ENCODE measurements at regions not wholly inside any gene's neighbourhood (a gene's known extent, or its start where the extent isn't known, plus 50 kb on each side); places are given as distances from the start of the nearest gene placed in this dataset.

GRCh38 chr6:2611092-2611491 is 139.6 kb downstream of the MYLK4 start:
- TF ChIP-seq CTCF (IDR thresholded peaks at IDR 0.05): no peak

GRCh38 chr6:2608503-2608902 is 142.2 kb downstream of the MYLK4 start:
- no peak for TF ChIP-seq CTCF (IDR thresholded peaks at IDR 0.05)

GRCh38 chr6:2600363-2600762 is 150.4 kb downstream of the MYLK4 start:
- no peak for TF ChIP-seq CTCF (IDR thresholded peaks at IDR 0.05)

- no peak for TF ChIP-seq CTCF (IDR thresholded peaks at IDR 0.05)
Measured at GRCh38 chr6:2599817-2600216, 150.9 kb downstream of the MYLK4 start.

- TF ChIP-seq CTCF (IDR thresholded peaks at IDR 0.05): no peak
Measured at GRCh38 chr6:2598867-2599266, 151.9 kb downstream of the MYLK4 start.

GRCh38 chr6:2597991-2598390 is 152.7 kb downstream of the MYLK4 start:
- TF ChIP-seq CTCF (IDR thresholded peaks at IDR 0.05): no peak

GRCh38 chr6:2596222-2596621 is 154.5 kb downstream of the MYLK4 start:
- TF ChIP-seq CTCF (IDR thresholded peaks at IDR 0.05): no peak

GRCh38 chr6:2594868-2595267 is 155.9 kb downstream of the MYLK4 start:
- TF ChIP-seq CTCF (IDR thresholded peaks at IDR 0.05): no peak

All from LNCAP (cell line).